Astrocyte (in vitro differentiated cells and primary cell): ENCODE measurements at regions not wholly inside any gene's neighbourhood (a gene's known extent, or its start where the extent isn't known, plus 50 kb on each side); places are given as distances from the start of the nearest gene placed in this dataset.

Source experiments
- DNase-seq: peaks from one replicate; pipeline ENCODE4 v3.0.0-alpha.2; 2010; ENCODE audit warnings: low read depth
- FAIRE-seq: peaks from 2 replicates; lab custom pipeline; 2011; peaks lifted over from hg19 to GRCh38; lab: Jason Lieb, UNC
- H2AFZ ChIP-seq: 2 replicates; pipeline ENCODE4 v1.6.0; 2012; ENCODE audit warnings: low read depth, low read length, inconsistent platforms
- H3K27ac ChIP-seq: 2 replicates; pipeline ENCODE4 v1.5.1; 2011; ENCODE audit warnings: low read depth, low read length, inconsistent platforms
- H3K27me3 ChIP-seq: 2 replicates; pipeline ENCODE4 v1.6.0; 2011; ENCODE audit warnings: low read length, inconsistent platforms; ENCODE audit not compliant: insufficient read depth
- H3K36me3 ChIP-seq: 2 replicates; pipeline ENCODE4 v1.5.1; 2011; ENCODE audit warnings: low read length, inconsistent platforms; ENCODE audit not compliant: insufficient read depth
- H3K4me1 ChIP-seq: 2 replicates; pipeline ENCODE4 v1.5.1; 2011; ENCODE audit warnings: low read length, inconsistent platforms; ENCODE audit not compliant: insufficient read depth
- H3K4me2 ChIP-seq: 2 replicates; pipeline ENCODE4 v1.6.0; 2012; ENCODE audit warnings: low read length, inconsistent platforms
- H3K4me3 ChIP-seq: 2 replicates; pipeline ENCODE4 v1.5.1; 2011; ENCODE audit warnings: low read depth, mild to moderate bottlenecking, low read length, inconsistent platforms; ENCODE audit not compliant: insufficient read depth
- H3K79me2 ChIP-seq: 2 replicates; pipeline ENCODE4 v1.6.0; 2012; ENCODE audit warnings: mild to moderate bottlenecking, low read length, inconsistent platforms; ENCODE audit not compliant: insufficient read depth
- H3K9ac ChIP-seq: 2 replicates; pipeline ENCODE4 v1.6.0; 2012; ENCODE audit warnings: mild to moderate bottlenecking, low read length, inconsistent platforms
- H3K9me3 ChIP-seq: 2 replicates; pipeline ENCODE4 v1.5.1; 2012; ENCODE audit warnings: low read depth, mild to moderate bottlenecking, low read length, inconsistent platforms; ENCODE audit not compliant: insufficient read depth
- H4K20me1 ChIP-seq: 2 replicates; pipeline ENCODE4 v1.6.0; 2012; ENCODE audit warnings: low read length, inconsistent platforms; ENCODE audit not compliant: insufficient read depth
- H3K27ac Mint-ChIP-seq: one replicate; pipeline ENCODE4 v1.8.0; 2021; ENCODE audit warnings: mild to moderate bottlenecking, mixed read lengths; ENCODE audit not compliant: unreplicated experiment
- H3K27me3 Mint-ChIP-seq: one replicate; pipeline ENCODE4 v1.8.0; 2021; ENCODE audit warnings: low read depth, mixed read lengths; ENCODE audit not compliant: unreplicated experiment
- H3K36me3 Mint-ChIP-seq: one replicate; pipeline ENCODE4 v1.8.0; 2021; ENCODE audit warnings: low read depth, mixed read lengths; ENCODE audit not compliant: unreplicated experiment
- H3K4me1 Mint-ChIP-seq: one replicate; pipeline ENCODE4 v1.8.0; 2021; ENCODE audit warnings: low read depth, mixed read lengths; ENCODE audit not compliant: unreplicated experiment
- H3K4me3 Mint-ChIP-seq: one replicate; pipeline ENCODE4 v1.8.0; 2021; ENCODE audit warnings: mild to moderate bottlenecking, moderate library complexity, mixed read lengths; ENCODE audit not compliant: unreplicated experiment
- H3K9me3 Mint-ChIP-seq: one replicate; pipeline ENCODE4 v1.8.0; 2021; ENCODE audit warnings: mild to moderate bottlenecking, mixed read lengths; ENCODE audit not compliant: unreplicated experiment
- CTCF ChIP-seq: IDR thresholded peaks from 2 replicates; pipeline ENCODE4 v1.5.1; 2011; ENCODE audit warnings: low read depth, mild to moderate bottlenecking, inconsistent platforms, low read length, moderate library complexity; ENCODE audit not compliant: insufficient read depth
- EZH2 ChIP-seq: IDR thresholded peaks from 2 replicates; pipeline ENCODE4 v1.6.1; 2012; ENCODE audit warnings: mild to moderate bottlenecking, low read length, inconsistent platforms; ENCODE audit not compliant: insufficient read depth

- Mint-ChIP-seq H3K4me1 (no peaks in the 10 kb centered on the region), H3K27ac (no peak overlapping the region)
These were observed 1493.2 kb downstream of the MAT2B start for GRCh38 chr5:164998590-164998989.

DNA sequence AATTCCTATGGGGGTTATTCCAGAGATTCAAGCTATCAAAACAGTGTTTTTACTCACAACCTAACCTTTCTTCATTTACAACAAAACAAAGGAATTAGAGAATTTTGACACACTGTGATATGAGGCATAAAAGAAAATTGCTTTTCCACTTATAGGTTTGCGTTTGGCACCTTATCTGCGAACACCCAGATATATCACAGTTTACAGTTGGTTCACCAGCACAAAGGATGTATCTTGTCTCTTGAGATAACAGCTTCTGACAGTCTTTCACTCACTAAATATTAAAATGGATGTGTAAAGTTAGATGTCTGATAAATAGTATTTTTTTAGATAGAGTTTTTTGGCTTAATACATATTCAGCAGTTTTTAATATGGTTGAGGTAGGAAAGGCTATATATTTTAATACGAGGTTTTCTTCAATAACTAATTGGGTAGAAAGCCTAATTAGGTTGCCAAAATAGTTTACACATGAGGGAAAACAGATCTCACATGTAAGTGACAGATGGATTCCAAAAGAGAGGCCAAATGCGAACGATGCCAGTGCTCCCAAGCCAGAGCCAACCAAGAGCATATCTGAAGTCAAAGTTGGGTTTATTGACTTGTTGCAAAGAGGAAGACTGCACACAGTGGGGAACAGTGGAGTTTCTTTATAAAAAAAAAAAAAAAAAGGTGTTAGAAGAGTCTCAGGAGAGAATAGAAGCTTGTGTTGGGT lies 1495.2 kb downstream of the MAT2B start:
- H3K4me1 Mint-ChIP-seq, result no peaks in the 10 kb centered on the region
- H3K27me3 ChIP-seq, result no peaks in the 10 kb centered on the region
- no peaks in the 10 kb centered on the region for H3K9me3 ChIP-seq
- H3K27me3 Mint-ChIP-seq, result no peaks in the 10 kb centered on the region
- H3K4me3 ChIP-seq, result no peak overlapping the region
- H3K27ac ChIP-seq, result no peak overlapping the region
- H2AFZ ChIP-seq, result no peak overlapping the region
- H3K36me3 Mint-ChIP-seq, result no peaks in the 10 kb centered on the region
- H3K36me3 ChIP-seq, result no peaks in the 10 kb centered on the region
- TF ChIP-seq EZH2 (no peak), CTCF (no peak)
- no peak for FAIRE-seq
- DNase-seq, result no peak
- H3K79me2 ChIP-seq, result no peaks in the 10 kb centered on the region
- no peak overlapping the region for H3K4me2 ChIP-seq
- H3K4me3 Mint-ChIP-seq, result no peak overlapping the region
- no peaks in the 10 kb centered on the region for H4K20me1 ChIP-seq
- no peaks in the 10 kb centered on the region for H3K9me3 Mint-ChIP-seq
- no peak overlapping the region for H3K27ac Mint-ChIP-seq
- no peaks in the 10 kb centered on the region for H3K4me1 ChIP-seq
- H3K9ac ChIP-seq, result no peak overlapping the region

More at GRCh38 chr5:164998590-164998989, 1493.2 kb downstream of the MAT2B start:
- no peaks in the 10 kb centered on the region for H3K4me1 ChIP-seq
- no peaks in the 10 kb centered on the region for H3K9me3 Mint-ChIP-seq
- no peak overlapping the region for H2AFZ ChIP-seq
- H4K20me1 ChIP-seq, result no peaks in the 10 kb centered on the region
- H3K36me3 Mint-ChIP-seq, result no peaks in the 10 kb centered on the region
- H3K36me3 ChIP-seq, result no peaks in the 10 kb centered on the region
- no peak overlapping the region for H3K4me2 ChIP-seq
- no peak overlapping the region for H3K4me3 Mint-ChIP-seq
- H3K79me2 ChIP-seq, result no peaks in the 10 kb centered on the region
- TF ChIP-seq CTCF (no peak), EZH2 (no peak)
- no peaks in the 10 kb centered on the region for H3K27me3 Mint-ChIP-seq
- no peaks in the 10 kb centered on the region for H3K9me3 ChIP-seq
- no peak overlapping the region for H3K27ac ChIP-seq
- no peak for FAIRE-seq
- no peaks in the 10 kb centered on the region for H3K27me3 ChIP-seq
- H3K4me3 ChIP-seq, result no peak overlapping the region
- no peak for DNase-seq
- no peak overlapping the region for H3K9ac ChIP-seq

GRCh38 chr5:165003283-165003682 lies 1497.9 kb downstream of the MAT2B start:
- Histone ChIP-seq H3K9me3 (no peaks in the 10 kb centered on the region), H4K20me1 (no peaks in the 10 kb centered on the region), H3K9ac (no peak overlapping the region), H3K79me2 (no peaks in the 10 kb centered on the region), H3K4me2 (no peak overlapping the region), H3K36me3 (no peaks in the 10 kb centered on the region), H3K27ac (no peak overlapping the region), H3K4me3 (no peak overlapping the region), H2AFZ (no peak overlapping the region), H3K4me1 (no peaks in the 10 kb centered on the region), H3K27me3 (no peaks in the 10 kb centered on the region)
- Mint-ChIP-seq H3K27ac (no peak overlapping the region), H3K27me3 (no peaks in the 10 kb centered on the region), H3K4me3 (no peak overlapping the region), H3K36me3 (no peaks in the 10 kb centered on the region), H3K4me1 (no peaks in the 10 kb centered on the region), H3K9me3 (no peaks in the 10 kb centered on the region)
- TF ChIP-seq CTCF, result no peak
- TF ChIP-seq EZH2, result no peak
- FAIRE-seq (no peak), DNase-seq (no peak)
